H9 (cell line): ENCODE measurements at regions not wholly inside any gene's neighbourhood (a gene's known extent, or its start where the extent isn't known, plus 50 kb on each side); places are given as distances from the start of the nearest gene placed in this dataset.

ENCODE experiments used
- DNase-seq: peaks from one replicate; pipeline ENCODE4 v3.0.0-alpha.2; 2017
- H2AFZ ChIP-seq: one replicate; pipeline ENCODE4 v1.6.1; 2013; ENCODE audit warnings: mild to moderate bottlenecking, low read length, control low read depth, moderate library complexity
- H2AK5ac ChIP-seq: 2 replicates; pipeline ENCODE4 v1.6.1; 2013; ENCODE audit warnings: low read length, control low read depth, mixed read lengths; ENCODE audit not compliant: insufficient read length
- H2BK120ac ChIP-seq: one replicate; pipeline ENCODE4 v1.6.1; 2013; ENCODE audit warnings: low read depth, mild to moderate bottlenecking, low read length, control low read depth, inconsistent platforms; ENCODE audit not compliant: poor library complexity, severe bottlenecking
- H2BK12ac ChIP-seq: 2 replicates; pipeline ENCODE4 v1.6.1; 2013; ENCODE audit warnings: low read length, control low read depth, mixed read lengths, low read depth; ENCODE audit not compliant: insufficient read length
- H2BK15ac ChIP-seq: 2 replicates; pipeline ENCODE4 v1.6.1; 2013; ENCODE audit warnings: low read depth, low read length, control low read depth
- H2BK20ac ChIP-seq: one replicate; pipeline ENCODE4 v1.6.1; 2013; ENCODE audit warnings: low read depth, mild to moderate bottlenecking, low read length, control low read depth, inconsistent platforms; ENCODE audit not compliant: poor library complexity, severe bottlenecking
- H2BK5ac ChIP-seq: 2 replicates; pipeline ENCODE4 v1.6.1; 2013; ENCODE audit warnings: low read length, control low read depth, mixed read lengths; ENCODE audit not compliant: insufficient read length
- H3K14ac ChIP-seq: 2 replicates; pipeline ENCODE4 v1.6.1; 2013; ENCODE audit warnings: low read length, control low read depth; ENCODE audit not compliant: insufficient read depth
- H3K18ac ChIP-seq: 2 replicates; pipeline ENCODE4 v1.6.1; 2013; ENCODE audit warnings: low read depth, mild to moderate bottlenecking, mixed read lengths, low read length, control low read depth; ENCODE audit not compliant: insufficient read length
- H3K23ac ChIP-seq: 2 replicates; pipeline ENCODE4 v1.6.1; 2013; ENCODE audit warnings: low read length, control low read depth, mixed read lengths, low read depth; ENCODE audit not compliant: insufficient read length
- H3K23me2 ChIP-seq: 2 replicates; pipeline ENCODE4 v1.6.1; 2013; ENCODE audit warnings: low read depth, mild to moderate bottlenecking, mixed read lengths, low read length, control low read depth; ENCODE audit not compliant: insufficient read length, poor library complexity, severe bottlenecking
- H3K27ac ChIP-seq: 2 replicates; pipeline ENCODE4 v1.5.1; 2013; ENCODE audit warnings: low read length, control low read depth, mixed read lengths, low read depth; ENCODE audit not compliant: insufficient read length
- H3K27me3 ChIP-seq: 2 replicates; pipeline ENCODE4 v1.6.1; 2013; ENCODE audit warnings: low read length, control low read depth, inconsistent platforms; ENCODE audit not compliant: insufficient read depth
- H3K4ac ChIP-seq: 2 replicates; pipeline ENCODE4 v1.6.1; 2013; ENCODE audit warnings: low read depth, mild to moderate bottlenecking, control low read depth, inconsistent platforms, low read length, moderate library complexity
- H3K4me1 ChIP-seq: 2 replicates; pipeline ENCODE4 v1.6.1; 2013; ENCODE audit warnings: low read length, control low read depth, inconsistent platforms; ENCODE audit not compliant: insufficient read depth
- H3K4me2 ChIP-seq: 2 replicates; pipeline ENCODE4 v1.6.1; 2013; ENCODE audit warnings: low read length, control low read depth, mixed read lengths; ENCODE audit not compliant: insufficient read length, insufficient read depth
- H3K56ac ChIP-seq: 2 replicates; pipeline ENCODE4 v1.6.1; 2013; ENCODE audit warnings: low read depth, mild to moderate bottlenecking, mixed read lengths, low read length, control low read depth; ENCODE audit not compliant: insufficient read length
- H3K79me1 ChIP-seq: 2 replicates; pipeline ENCODE4 v1.6.1; 2013; ENCODE audit warnings: low read depth, mild to moderate bottlenecking, moderate library complexity, low read length, control low read depth, inconsistent platforms; ENCODE audit not compliant: insufficient read depth, poor library complexity, severe bottlenecking
- H3K79me2 ChIP-seq: 2 replicates; pipeline ENCODE4 v1.6.1; 2013; ENCODE audit warnings: low read length, control low read depth, inconsistent platforms; ENCODE audit not compliant: insufficient read depth
- H3K9ac ChIP-seq: 2 replicates; pipeline ENCODE4 v1.6.1; 2013; ENCODE audit warnings: low read length, control low read depth, mixed read lengths; ENCODE audit not compliant: insufficient read length; ENCODE audit errors: extremely low read depth
- H3K9me3 ChIP-seq: one replicate; pipeline ENCODE4 v1.6.1; 2013; ENCODE audit warnings: low read depth, low read length, inconsistent platforms; ENCODE audit not compliant: control insufficient read depth
- H3T11ph ChIP-seq: one replicate; pipeline ENCODE4 v1.6.1; 2013; ENCODE audit warnings: mild to moderate bottlenecking, low read length, control low read depth, inconsistent platforms
- H4K20me1 ChIP-seq: one replicate; pipeline ENCODE4 v1.6.1; 2013; ENCODE audit not compliant: control insufficient read depth, insufficient read length, insufficient read depth
- H4K5ac ChIP-seq: 2 replicates; pipeline ENCODE4 v1.6.1; 2013; ENCODE audit warnings: low read depth, mild to moderate bottlenecking, mixed read lengths, low read length, control low read depth; ENCODE audit not compliant: insufficient read length
- H4K8ac ChIP-seq: replicated peaks from 2 replicates; pipeline ENCODE4 v1.6.1; 2013; ENCODE audit warnings: low read length, control low read depth, mixed read lengths, low read depth; ENCODE audit not compliant: insufficient read length
- H4K91ac ChIP-seq: 2 replicates; pipeline ENCODE4 v1.6.1; 2013; ENCODE audit warnings: low read depth, mild to moderate bottlenecking, moderate library complexity, mixed read lengths, low read length, control low read depth; ENCODE audit not compliant: insufficient read length
- H3K27ac Mint-ChIP-seq, 3 experiments: 2 replicates in 2 of 3; 3 replicates in 1 of 3; pipeline ENCODE4 v1.8.0; 2020 to 2021; ENCODE audit warnings: mixed read lengths in 3 of 3, mild to moderate bottlenecking in 1 of 3, moderate library complexity in 1 of 3
- H3K27me3 Mint-ChIP-seq: 2 replicates; pipeline ENCODE4 v1.8.0; 2021; ENCODE audit warnings: low read depth, mild to moderate bottlenecking, moderate library complexity, mixed read lengths
- H3K36me3 Mint-ChIP-seq, 3 experiments: 2 replicates in 2 of 3; 3 replicates in 1 of 3; pipeline ENCODE4 v1.8.0; 2020 to 2021; ENCODE audit warnings: low read depth in 3 of 3, mixed read lengths in 3 of 3; ENCODE audit not compliant: insufficient read depth in 1 of 3
- H3K4me1 Mint-ChIP-seq, 2 experiments: 2 replicates each; pipeline ENCODE4 v1.8.0; 2020; ENCODE audit warnings: mixed read lengths in 2 of 2
- H3K4me3 Mint-ChIP-seq, 2 experiments: 2 replicates in 1 of 2; 3 replicates in 1 of 2; pipeline ENCODE4 v1.8.0; 2020 to 2021; ENCODE audit warnings: mild to moderate bottlenecking in 2 of 2, mixed read lengths in 2 of 2, moderate library complexity in 1 of 2
- H3K9me3 Mint-ChIP-seq, 2 experiments: 2 replicates in 1 of 2; 3 replicates in 1 of 2; pipeline ENCODE4 v1.8.0; 2020; ENCODE audit warnings: mild to moderate bottlenecking in 2 of 2, mixed read lengths in 2 of 2, moderate library complexity in 1 of 2
- CTCF ChIP-seq: fragments of 200-600 bp; sonication (generic); conservative IDR thresholded peaks from 3 replicates; pipeline ENCODE4 v1.8.0; 2021; ENCODE audit warnings: antibody characterized with exemption, mild to moderate bottlenecking
- WGBS: extraction: QIAGEN DNeasy Blood & Tissue Kit; methylation state at CpG from one replicate; pipeline ENCODE4 v1.1.7; 2013; ENCODE audit warnings: missing lambda C conversion rate, low lambda C conversion rate, mixed read lengths; ENCODE audit not compliant: insufficient read length; ENCODE audit errors: extremely low coverage; 5-methylcytosine and 5-hydroxymethylcytosine counted together

DNA sequence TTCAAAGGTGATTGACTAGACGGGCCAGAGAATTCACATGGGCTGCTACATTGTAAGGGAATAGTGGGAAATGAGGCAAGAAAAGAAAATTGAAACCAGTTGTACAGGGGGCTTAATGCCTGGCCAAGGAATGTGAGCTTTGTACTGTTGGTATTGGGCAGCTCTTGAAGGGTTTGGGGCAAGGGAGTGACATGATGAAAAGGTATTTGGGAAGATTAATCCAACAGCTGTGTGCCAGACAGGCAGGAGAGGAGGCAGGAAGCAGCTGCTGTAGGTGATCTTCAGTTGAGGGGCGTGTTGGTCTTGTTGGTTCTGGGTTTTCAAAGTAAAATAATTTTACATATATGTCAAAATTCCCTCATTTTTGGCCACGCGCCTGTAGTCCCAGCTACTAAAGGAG, 384.5 kb upstream of the TENM3 start:
- Histone ChIP-seq H4K8ac (no peak overlapping the region), H3K23me2 (no peaks in the 10 kb centered on the region), H3K4me2 (no peak overlapping the region), H4K91ac (no peak overlapping the region), H4K5ac (no peak overlapping the region), H2BK12ac (no peak overlapping the region), H4K20me1 (no peaks in the 10 kb centered on the region), H2BK120ac (no peak overlapping the region), H2BK5ac (no peak overlapping the region), H2AK5ac (no peak overlapping the region), H3K79me1 (no peaks in the 10 kb centered on the region), H3K9me3 (no peaks in the 10 kb centered on the region), H3K56ac (no peak overlapping the region), H2BK15ac (no peak overlapping the region), H3K9ac (no peak overlapping the region), H3K27me3 (no peaks in the 10 kb centered on the region), H3K27ac (no peak overlapping the region), H3K23ac (no peak overlapping the region), H3K4ac (no peak overlapping the region), H2BK20ac (no peak overlapping the region), H3T11ph (no peak overlapping the region), H3K14ac (no peak overlapping the region), H3K4me1 (no peaks in the 10 kb centered on the region), H3K79me2 (no peaks in the 10 kb centered on the region), H2AFZ (no peak overlapping the region), H3K18ac (no peak overlapping the region)
- H3K4me3 Mint-ChIP-seq: no peak overlapping the region
- no peaks in the 10 kb centered on the region; a peak in 1 of 4 replicates for H3K4me1 Mint-ChIP-seq
- DNase-seq: no peak
- H3K27ac Mint-ChIP-seq: no peak overlapping the region
- TF ChIP-seq CTCF: no peak
- H3K27me3 Mint-ChIP-seq: no peaks in the 10 kb centered on the region
- no CpG with 5 or more reads among the region's 4 CpGs for whole genome bisulfite sequencing
- H3K36me3 Mint-ChIP-seq: no peaks in the 10 kb centered on the region
- no peaks in the 10 kb centered on the region for H3K9me3 Mint-ChIP-seq
